PC-3 (cell line): ENCODE measurements at regions not wholly inside any gene's neighbourhood (a gene's known extent, or its start where the extent isn't known, plus 50 kb on each side); places are given as distances from the start of the nearest gene placed in this dataset.

Experiments
- ATAC-seq: fragments of 200-7000 bp; cut with Tn5 transposase; 2 replicates; pipeline ENCODE4 v1.9.1; 2020; ENCODE audit warnings: mild to moderate bottlenecking, moderate library complexity
- BruUV-seq: library from RNA; stranded (reverse); fragments of 400-500 nt; replicated peaks from 2 replicates; lab custom pipeline; 2021; lab: Mats Ljungman, UMichigan
- CTCF ChIA-PET: fragments of 300-600 bp; sonication (Branson Sonifier 250); formaldehyde crosslinking; loops from one replicate; lab custom pipeline; 2022; ENCODE audit warnings: antibody characterized with exemption; lab: Charles Lee
- POLR2A ChIA-PET: fragments of 300-600 bp; sonication (Branson Sonifier 250); formaldehyde crosslinking; loops from one replicate; lab custom pipeline; 2022; ENCODE audit warnings: antibody characterized with exemption; ENCODE audit not compliant: unreplicated experiment; lab: Charles Lee
- DNase-seq: peaks from one replicate; pipeline ENCODE4 v3.0.0-alpha.2; 2015
- H2AFZ ChIP-seq: fragments of 300-600 bp; sonication (generic); 2 replicates; pipeline ENCODE4 v1.6.0; 2016; ENCODE audit warnings: antibody characterized with exemption, low read length
- H3F3A ChIP-seq: fragments of 300-600 bp; sonication (generic); one replicate; pipeline ENCODE4 v1.6.0; 2017; ENCODE audit warnings: antibody characterized with exemption, low read length, control low read depth, mild to moderate bottlenecking; ENCODE audit not compliant: unreplicated experiment
- H3K27ac ChIP-seq: fragments of 300-600 bp; sonication (generic); 2 replicates; pipeline ENCODE4 v1.5.1; 2016; ENCODE audit warnings: mild to moderate bottlenecking, low read length
- H3K27me3 ChIP-seq: fragments of 300-600 bp; sonication (generic); 2 replicates; pipeline ENCODE4 v1.6.1; 2016; ENCODE audit warnings: low read length, mixed read lengths
- H3K36me3 ChIP-seq: fragments of 300-600 bp; sonication (generic); 2 replicates; pipeline ENCODE4 v1.6.1; 2016; ENCODE audit warnings: low read depth, mixed run types, low read length, mixed read lengths
- H3K4me1 ChIP-seq: fragments of 300-600 bp; sonication (generic); 2 replicates; pipeline ENCODE4 v1.5.1; 2016; ENCODE audit warnings: low read length; ENCODE audit not compliant: insufficient read depth
- H3K4me2 ChIP-seq: fragments of 300-600 bp; sonication (generic); 2 replicates; pipeline ENCODE4 v1.6.0; 2016; ENCODE audit warnings: low read length
- H3K4me3 ChIP-seq: fragments of 300-600 bp; sonication (generic); 2 replicates; pipeline ENCODE4 v1.5.1; 2016; ENCODE audit warnings: mild to moderate bottlenecking, low read length, mixed read lengths
- H3K79me2 ChIP-seq: fragments of 300-600 bp; sonication (generic); 2 replicates; pipeline ENCODE4 v1.6.1; 2017; ENCODE audit warnings: low read length, mixed read lengths
- H3K9ac ChIP-seq: fragments of 300-600 bp; sonication (generic); 2 replicates; pipeline ENCODE4 v1.6.0; 2016; ENCODE audit warnings: mild to moderate bottlenecking, low read length
- H3K9me2 ChIP-seq: fragments of 300-600 bp; sonication (generic); replicated peaks from 2 replicates; pipeline ENCODE4 v1.6.1; 2016; ENCODE audit warnings: mixed run types, low read length, mixed read lengths
- H3K9me3 ChIP-seq: fragments of 300-600 bp; sonication (generic); 2 replicates; pipeline ENCODE4 v1.6.1; 2016; ENCODE audit warnings: low read length, mixed read lengths
- H4K20me1 ChIP-seq: fragments of 300-600 bp; sonication (generic); 2 replicates; pipeline ENCODE4 v1.6.1; 2016; ENCODE audit warnings: low read length, mixed read lengths
- CTCF ChIP-seq: fragments of 300-600 bp; sonication (generic); conservative IDR thresholded peaks from 2 replicates; pipeline ENCODE4 v1.5.1; 2017; ENCODE audit warnings: antibody characterized with exemption, low read depth, mild to moderate bottlenecking, low read length
- EZH2 ChIP-seq: fragments of 300-600 bp; sonication (generic); IDR thresholded peaks from one replicate; pipeline ENCODE4 v1.6.1; 2017; ENCODE audit warnings: antibody characterized with exemption, mild to moderate bottlenecking, low read length; ENCODE audit not compliant: unreplicated experiment
- EZH2phosphoT487 ChIP-seq: fragments of 300-600 bp; sonication (generic); IDR thresholded peaks from 2 replicates; pipeline ENCODE4 v1.6.1; 2018; ENCODE audit warnings: mild to moderate bottlenecking, antibody characterized with exemption, low read length, borderline replicate concordance
- intact Hi-C: fragments of 100-400 bp; cut with micrococcal nuclease; formaldehyde crosslinking; loops from 2 replicates; pipeline ENCODE4 v1.9.0; 2023

DNA sequence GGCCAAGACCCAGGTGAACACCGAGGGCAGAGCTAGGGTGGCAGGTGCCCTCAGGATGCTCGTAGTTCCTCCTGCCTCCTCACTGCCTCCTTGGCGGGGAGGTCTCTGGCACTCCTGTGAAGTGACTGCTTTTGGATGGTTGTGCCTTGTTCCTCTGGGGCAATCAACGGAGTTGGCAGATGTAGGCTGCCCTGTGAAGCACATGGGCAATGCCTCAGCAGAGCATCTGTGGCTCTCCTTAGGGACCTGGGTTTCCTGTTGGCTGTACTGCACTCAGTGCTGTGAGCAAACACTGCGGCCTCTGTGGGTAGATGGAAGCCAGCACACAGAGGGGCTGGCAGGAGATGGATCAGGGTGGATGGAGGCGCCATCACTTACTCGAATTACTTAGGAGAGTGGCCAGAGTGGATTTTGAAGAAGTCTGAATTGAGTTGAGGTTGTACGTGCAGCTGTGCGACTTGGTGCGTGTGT is 71.4 kb upstream of the COL5A1 start:
- intact Hi-C loops: no loop called here
- Histone ChIP-seq H3K9me2 (no peaks in the 10 kb centered on the region), H3K9ac (no peak overlapping the region), H2AFZ (no peak overlapping the region), H3K4me3 (no peak overlapping the region), H3K4me1 (no peaks in the 10 kb centered on the region), H3K9me3 (no peaks in the 10 kb centered on the region), H3K27ac (no peak overlapping the region), H4K20me1 (no peaks in the 10 kb centered on the region), H3F3A (no peaks in the 10 kb centered on the region), H3K36me3 (no peaks in the 10 kb centered on the region), H3K27me3 (no peaks in the 10 kb centered on the region), H3K4me2 (no peak overlapping the region), H3K79me2 (no peaks in the 10 kb centered on the region)
- ChIA-PET CTCF (no interaction called here), POLR2A (no interaction called here)
- ATAC-seq (no peak), DNase-seq (no peak)
- no peak for TF ChIP-seq CTCF
- no peak for TF ChIP-seq EZH2
- no peak for TF ChIP-seq EZH2phosphoT487
- no TSS peak for BruUV-seq

DNA sequence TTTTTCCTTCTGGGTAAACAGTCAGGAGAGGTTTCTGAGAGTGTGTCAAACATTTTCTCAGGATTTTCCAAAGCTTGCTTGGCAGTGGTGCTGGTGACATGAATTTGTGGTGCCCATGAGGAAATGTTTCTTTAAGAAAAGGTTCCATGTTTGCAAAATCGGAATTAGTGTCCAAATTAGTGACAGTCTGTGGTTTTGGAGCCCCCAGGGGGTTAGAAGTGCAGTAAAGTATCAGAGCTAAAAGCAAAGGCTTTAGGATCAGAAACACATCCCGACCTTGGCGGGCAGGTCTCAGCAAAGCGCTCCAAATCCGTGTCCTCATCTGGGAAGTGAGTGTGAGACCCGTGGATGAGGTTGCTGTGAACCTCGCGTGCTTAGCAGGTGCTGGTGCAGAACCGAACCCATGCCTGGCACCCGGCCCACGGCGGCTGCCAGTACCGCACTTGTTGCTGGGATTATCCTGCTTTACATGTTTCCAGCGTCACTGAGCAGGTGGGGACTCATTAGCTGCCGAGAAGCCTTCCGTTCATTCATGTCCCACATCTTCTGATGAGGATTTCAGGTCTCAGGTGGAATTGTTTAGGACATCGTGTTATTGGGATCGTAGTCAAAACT is 70.8 kb upstream of the COL5A1 start:
- DNase-seq (no peak), ATAC-seq (no peak)
- Histone ChIP-seq H2AFZ (no peak overlapping the region), H3K4me2 (no peak overlapping the region), H3K4me3 (no peak overlapping the region), H3K4me1 (no peaks in the 10 kb centered on the region), H3K79me2 (no peaks in the 10 kb centered on the region), H3K27ac (no peak overlapping the region), H3K27me3 (no peaks in the 10 kb centered on the region), H3K9me3 (no peaks in the 10 kb centered on the region), H3K9ac (no peak overlapping the region), H3F3A (no peaks in the 10 kb centered on the region), H3K9me2 (no peaks in the 10 kb centered on the region), H4K20me1 (no peaks in the 10 kb centered on the region), H3K36me3 (no peaks in the 10 kb centered on the region)
- POLR2A ChIA-PET: no interaction called here
- no peak for TF ChIP-seq EZH2phosphoT487
- TF ChIP-seq EZH2: no peak
- TF ChIP-seq CTCF: no peak
- BruUV-seq: no TSS peak
- intact Hi-C loops: no loop called here
- CTCF ChIA-PET: no interaction called here

DNA sequence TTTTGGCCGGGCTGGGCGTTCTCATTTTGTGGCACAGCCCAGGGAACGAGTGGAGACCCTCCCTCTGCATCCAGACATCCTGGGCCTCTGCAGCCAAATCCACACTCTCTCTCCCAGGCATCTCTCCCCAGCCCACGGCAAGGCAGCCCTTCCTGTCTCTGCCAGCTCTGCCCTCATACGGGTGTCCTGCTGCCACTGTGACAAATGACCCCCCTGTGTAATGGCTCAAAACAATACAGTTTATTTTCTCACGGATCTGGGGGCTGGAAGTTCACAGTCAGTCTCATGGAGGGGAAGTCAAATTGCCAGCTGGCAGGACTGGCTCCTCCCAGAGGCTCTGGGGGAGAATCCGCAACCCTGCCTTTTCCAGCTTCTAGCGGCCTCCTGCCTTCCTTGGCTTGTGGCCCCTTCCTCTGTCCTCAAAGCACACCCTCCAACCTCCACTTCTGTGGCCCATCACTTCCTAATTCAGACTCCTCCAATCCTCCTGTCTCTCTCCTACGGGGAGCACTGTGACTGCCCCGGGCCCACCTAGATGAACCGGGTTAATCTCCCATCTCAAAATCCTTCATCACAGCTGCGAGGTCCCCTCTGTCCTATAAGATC is 70.2 kb upstream of the COL5A1 start:
- Histone ChIP-seq H3K27ac (no peak overlapping the region), H3K9me3 (no peaks in the 10 kb centered on the region), H3K9me2 (no peaks in the 10 kb centered on the region), H3K79me2 (no peaks in the 10 kb centered on the region), H3K4me2 (no peak overlapping the region), H3K36me3 (no peaks in the 10 kb centered on the region), H2AFZ (no peak overlapping the region), H4K20me1 (no peaks in the 10 kb centered on the region), H3F3A (no peaks in the 10 kb centered on the region), H3K9ac (no peak overlapping the region), H3K4me1 (no peaks in the 10 kb centered on the region), H3K4me3 (no peak overlapping the region), H3K27me3 (no peaks in the 10 kb centered on the region)
- DNase-seq: no peak
- no peak for ATAC-seq
- intact Hi-C loops: no loop called here
- no TSS peak for BruUV-seq
- CTCF ChIA-PET: no interaction called here
- POLR2A ChIA-PET: no interaction called here
- TF ChIP-seq CTCF: no peak
- TF ChIP-seq EZH2phosphoT487: no peak
- no peak for TF ChIP-seq EZH2
